GM19240 (cell line): ENCODE measurements at regions not wholly inside any gene's neighbourhood (a gene's known extent, or its start where the extent isn't known, plus 50 kb on each side); places are given as distances from the start of the nearest gene placed in this dataset.

Experiments used
- DNase-seq: peaks from one replicate; pipeline ENCODE4 v3.0.0; 2011; ENCODE audit warnings: low spot score; ENCODE audit not compliant: insufficient read length

- DNase-seq = no peak
Observed at GRCh38 chr9:87818308-87818707, 64.4 kb upstream of the SPATA31E1 start.

DNA sequence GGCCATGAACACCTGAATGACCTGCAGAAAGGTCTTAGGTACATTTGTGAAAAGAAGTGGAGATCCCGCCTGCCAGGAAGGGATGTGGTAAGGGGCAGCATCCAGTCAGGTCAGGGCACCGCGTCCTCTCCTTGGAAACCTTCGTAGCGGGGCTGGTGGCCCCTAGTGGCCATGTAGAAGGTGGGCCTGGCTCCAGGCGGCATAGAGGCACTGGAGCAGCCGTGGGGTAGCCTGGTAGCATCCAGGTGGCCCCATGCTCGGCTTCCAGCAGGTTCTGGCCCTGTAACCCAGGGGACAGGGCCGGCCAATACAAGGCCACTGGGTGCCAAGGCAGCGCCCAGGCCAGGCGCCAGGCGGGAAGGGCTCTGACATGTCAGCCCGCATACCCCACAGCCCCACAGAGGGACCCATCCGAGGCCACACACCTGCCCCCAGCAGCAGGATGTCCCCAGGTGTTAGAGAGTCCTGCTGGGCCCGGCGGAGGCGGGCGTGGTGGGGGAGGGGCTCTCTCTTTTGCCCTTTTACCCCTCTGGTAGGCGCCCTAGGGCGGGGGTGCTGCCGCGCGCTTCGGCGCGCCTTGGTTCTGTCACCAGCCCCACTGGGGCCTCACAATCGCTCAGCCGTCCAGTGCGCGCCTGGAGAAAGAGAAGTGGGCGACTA is 58.3 kb upstream of the SPATA31E1 start:
- no peak for DNase-seq

DNA sequence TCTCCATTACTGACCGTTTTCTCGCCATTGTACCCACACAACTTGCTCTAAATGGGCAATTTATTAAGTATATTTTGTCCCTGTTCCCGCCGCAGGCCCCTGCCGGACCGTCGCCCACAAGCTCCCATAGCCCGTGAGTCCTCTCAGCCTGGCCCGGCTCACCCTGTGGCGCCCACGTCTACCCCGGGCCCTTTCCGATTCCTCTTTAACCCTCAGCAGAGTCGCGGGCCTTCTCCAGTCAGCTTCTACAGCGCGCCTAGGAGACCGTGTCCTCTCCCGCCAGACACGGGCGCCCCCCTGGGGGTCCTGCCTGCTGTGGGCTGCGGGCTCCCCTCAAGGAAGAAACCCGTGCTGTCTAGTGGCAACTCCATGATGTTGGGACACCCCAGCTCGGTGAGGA is 57.8 kb upstream of the SPATA31E1 start:
- DNase-seq = no peak

DNA sequence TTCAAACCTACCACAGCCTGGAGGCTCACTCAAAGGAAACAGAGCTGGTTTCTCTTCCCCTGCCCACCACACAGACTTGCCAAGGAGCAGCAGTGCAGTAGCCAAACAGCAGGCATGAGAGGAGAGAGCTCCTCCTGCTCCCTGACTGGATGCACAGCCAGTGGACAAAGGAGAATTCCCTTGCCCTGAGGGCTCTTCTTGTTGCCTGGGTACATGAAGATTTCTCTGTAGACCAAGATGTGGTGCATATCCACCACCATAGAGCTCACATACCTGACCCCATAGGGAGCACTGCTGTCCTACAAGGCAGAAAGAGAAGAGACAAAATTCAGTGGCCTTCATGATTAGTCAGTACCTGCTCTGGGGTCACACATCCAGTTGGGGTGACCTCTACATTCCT is 56.3 kb upstream of the SPATA31E1 start:
- no peak for DNase-seq

DNA sequence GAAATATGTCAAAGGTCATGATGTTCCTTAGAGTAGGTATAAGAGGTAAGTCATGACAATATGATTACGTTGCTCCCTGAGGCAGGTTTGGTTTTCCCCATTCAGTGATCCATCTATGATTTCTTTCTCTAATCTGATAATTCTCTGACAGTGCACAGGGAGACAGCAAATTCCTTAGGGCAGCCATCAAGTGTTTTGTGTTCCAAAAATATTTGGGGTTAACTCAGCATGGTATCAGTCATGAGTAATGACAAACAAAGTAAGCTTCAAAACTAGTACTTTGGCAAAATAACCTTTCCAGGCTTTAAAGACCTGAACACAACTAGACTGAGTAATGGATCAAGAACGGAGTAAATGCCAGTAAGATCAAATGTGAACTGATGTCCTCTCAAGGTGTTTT is 55.3 kb upstream of the SPATA31E1 start:
- DNase-seq = no peak

GRCh38 chr9:87829756-87830155 is 52.9 kb upstream of the SPATA31E1 start:
- DNase-seq = no peak

- DNase-seq = no peak
Observed at GRCh38 chr9:87830446-87830845, 52.2 kb upstream of the SPATA31E1 start.

- no peak for DNase-seq
Observed at GRCh38 chr9:87831159-87831558, 51.5 kb upstream of the SPATA31E1 start.
